ENCODE measurements at regions not wholly inside any gene's neighbourhood (a gene's known extent, or its start where the extent isn't known, plus 50 kb on each side); places are given as distances from the start of the nearest gene placed in this dataset.

DNA sequence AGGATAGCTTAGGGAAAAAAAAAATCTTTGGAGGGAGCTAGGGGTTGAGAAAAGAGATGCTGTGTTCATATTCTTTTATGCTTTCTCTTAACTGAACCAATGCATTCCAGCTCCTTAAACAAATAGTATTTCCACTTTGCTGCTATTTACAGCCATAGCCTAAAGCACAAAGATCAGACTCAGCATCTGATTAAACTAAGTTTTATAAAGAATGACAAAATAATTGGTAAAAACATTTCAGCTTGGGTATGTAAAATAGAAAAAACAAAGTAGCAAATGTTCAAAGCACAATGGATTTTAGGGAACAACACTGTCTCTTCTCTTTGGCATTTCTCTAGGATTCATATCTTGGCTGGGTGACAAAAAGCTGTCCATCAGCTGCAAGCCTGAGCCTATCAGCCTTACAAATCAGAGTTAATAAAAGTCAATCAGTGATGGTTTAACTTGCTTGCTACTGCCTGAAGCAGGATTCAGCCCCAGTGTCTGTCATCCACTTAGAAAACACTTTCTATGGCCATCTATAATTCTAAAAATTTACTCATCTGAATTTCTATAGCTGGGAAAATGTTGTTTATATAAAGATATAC is 232.1 kb upstream of the CDIN1 start:
- TF ChIP-seq, protein P1, sequence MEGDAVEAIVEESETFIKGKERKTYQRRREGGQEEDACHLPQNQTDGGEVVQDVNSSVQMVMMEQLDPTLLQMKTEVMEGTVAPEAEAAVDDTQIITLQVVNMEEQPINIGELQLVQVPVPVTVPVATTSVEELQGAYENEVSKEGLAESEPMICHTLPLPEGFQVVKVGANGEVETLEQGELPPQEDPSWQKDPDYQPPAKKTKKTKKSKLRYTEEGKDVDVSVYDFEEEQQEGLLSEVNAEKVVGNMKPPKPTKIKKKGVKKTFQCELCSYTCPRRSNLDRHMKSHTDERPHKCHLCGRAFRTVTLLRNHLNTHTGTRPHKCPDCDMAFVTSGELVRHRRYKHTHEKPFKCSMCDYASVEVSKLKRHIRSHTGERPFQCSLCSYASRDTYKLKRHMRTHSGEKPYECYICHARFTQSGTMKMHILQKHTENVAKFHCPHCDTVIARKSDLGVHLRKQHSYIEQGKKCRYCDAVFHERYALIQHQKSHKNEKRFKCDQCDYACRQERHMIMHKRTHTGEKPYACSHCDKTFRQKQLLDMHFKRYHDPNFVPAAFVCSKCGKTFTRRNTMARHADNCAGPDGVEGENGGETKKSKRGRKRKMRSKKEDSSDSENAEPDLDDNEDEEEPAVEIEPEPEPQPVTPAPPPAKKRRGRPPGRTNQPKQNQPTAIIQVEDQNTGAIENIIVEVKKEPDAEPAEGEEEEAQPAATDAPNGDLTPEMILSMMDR (IDR thresholded peaks at IDR 0.05 in 2 of 3, conservative IDR thresholded peaks at IDR 0.05 in 1 of 3; ENCODE audit: borderline replicate concordance in 1 of 3, insufficient read depth in 1 of 3, low read depth in 2 of 3, low read length in 2 of 3) = no peak
- TF ChIP-seq, protein P2, sequence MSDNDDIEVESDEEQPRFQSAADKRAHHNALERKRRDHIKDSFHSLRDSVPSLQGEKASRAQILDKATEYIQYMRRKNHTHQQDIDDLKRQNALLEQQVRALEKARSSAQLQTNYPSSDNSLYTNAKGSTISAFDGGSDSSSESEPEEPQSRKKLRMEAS (IDR thresholded peaks at IDR 0.05) = no peak
- TF ChIP-seq EZH2 (IDR thresholded peaks at IDR 0.05) (no peak), POLR2A (IDR thresholded peaks at IDR 0.05; ENCODE audit: borderline replicate concordance, extremely low read depth, insufficient read depth, insufficient read length) (no peak), SIN3A (IDR thresholded peaks at IDR 0.05; ENCODE audit: low read depth) (no peak), EZH2phosphoT487 (IDR thresholded peaks at IDR 0.05; ENCODE audit: borderline replicate concordance) (no peak), POLR2AphosphoS5 (IDR thresholded peaks at IDR 0.05; ENCODE audit: low read depth, low read length) (no peak)

Measured in HCT116 (cell line).